HEK293 (cell line): ENCODE measurements at regions not wholly inside any gene's neighbourhood (a gene's known extent, or its start where the extent isn't known, plus 50 kb on each side); places are given as distances from the start of the nearest gene placed in this dataset.

Experiments
- CTCF ChIA-PET: fragments of 350-600 bp; formaldehyde crosslinking; extraction: SDS; loops from one replicate; lab custom pipeline; 2021; ENCODE audit warnings: antibody characterized with exemption; lab: Yijun Ruan, JAX
- POLR2A ChIA-PET: fragments of 300-600 bp; formaldehyde crosslinking; extraction: SDS; loops from one replicate; lab custom pipeline; 2020; ENCODE audit warnings: antibody characterized with exemption, inconsistent platforms; lab: Yijun Ruan, JAX
- H3K27ac ChIP-seq: fragments of 200-500 bp; sonication (Bioruptor generic); 2 replicates; pipeline ENCODE4 v1.5.1; 2014; ENCODE audit warnings: low read depth, low read length, control low read depth, inconsistent platforms; ENCODE audit errors: extremely low read depth
- H3K36me3 ChIP-seq, 2 experiments: fragments of 200-500 bp in 1 of 2; sonication (Bioruptor generic) in 1 of 2; 1 replicate in 1 of 2; 2 replicates in 1 of 2; pipeline ENCODE4 v1.5.1; 2014 to 2017; ENCODE audit warnings: inconsistent platforms in 2 of 2, low read length in 2 of 2; ENCODE audit not compliant: control insufficient read depth in 2 of 2, insufficient read depth in 1 of 2
- H3K4me1 ChIP-seq: fragments of 200-500 bp; sonication (Bioruptor generic); 2 replicates; pipeline ENCODE4 v1.5.1; 2014; ENCODE audit warnings: mild to moderate bottlenecking, low read length, inconsistent platforms; ENCODE audit not compliant: control insufficient read depth, insufficient read depth
- H3K4me3 ChIP-seq: 2 replicates; pipeline ENCODE4 v1.5.1; 2011; ENCODE audit warnings: low read depth, mild to moderate bottlenecking, control low read depth, low read length, moderate library complexity
- H3K9me3 ChIP-seq: fragments of 200-500 bp; sonication (Bioruptor generic); 2 replicates; pipeline ENCODE4 v1.5.1; 2014; ENCODE audit warnings: low read depth, low read length, inconsistent platforms; ENCODE audit not compliant: control insufficient read depth, insufficient read depth
- SP7 ChIP-seq: fragments of 450-650 bp; formaldehyde crosslinking; IDR thresholded peaks from 2 replicates; pipeline ENCODE4 v1.5.1; 2016; ENCODE audit warnings: missing biosample characterization, missing genetic modification characterization
- WT1 ChIP-seq: fragments of 450-650 bp; formaldehyde crosslinking; IDR thresholded peaks from 2 replicates; pipeline ENCODE4 v1.5.1; 2016; ENCODE audit warnings: missing biosample characterization, missing genetic modification characterization
- ZBTB10 ChIP-seq: fragments of 450-650 bp; formaldehyde crosslinking; IDR thresholded peaks from 2 replicates; pipeline ENCODE4 v1.5.1; 2016; ENCODE audit warnings: missing biosample characterization, missing genetic modification characterization
- ZBTB17 ChIP-seq: fragments of 450-650 bp; formaldehyde crosslinking; IDR thresholded peaks from 2 replicates; pipeline ENCODE4 v1.5.1; 2016; ENCODE audit warnings: missing biosample characterization, missing genetic modification characterization
- ZBTB20 ChIP-seq: fragments of 450-650 bp; formaldehyde crosslinking; IDR thresholded peaks from 2 replicates; pipeline ENCODE4 v1.5.1; 2016; ENCODE audit warnings: missing biosample characterization, missing genetic modification characterization
- ZFHX2 ChIP-seq: fragments of 450-650 bp; formaldehyde crosslinking; conservative IDR thresholded peaks from 2 replicates; pipeline ENCODE4 v1.5.1; 2016; ENCODE audit warnings: missing biosample characterization, missing genetic modification characterization
- ZNF112 ChIP-seq: fragments of 450-650 bp; formaldehyde crosslinking; IDR thresholded peaks from 2 replicates; pipeline ENCODE4 v1.5.0; 2017; ENCODE audit warnings: missing biosample characterization, missing genetic modification characterization
- ZNF114 ChIP-seq: fragments of 450-650 bp; formaldehyde crosslinking; IDR thresholded peaks from 2 replicates; pipeline ENCODE4 v1.5.0; 2017; ENCODE audit warnings: missing biosample characterization, missing genetic modification characterization
- ZNF140 ChIP-seq: fragments of 450-650 bp; formaldehyde crosslinking; IDR thresholded peaks from 2 replicates; pipeline ENCODE4 v1.5.1; 2016; ENCODE audit warnings: missing biosample characterization, missing genetic modification characterization
- ZNF175 ChIP-seq: fragments of 450-650 bp; formaldehyde crosslinking; IDR thresholded peaks from 2 replicates; pipeline ENCODE4 v1.5.1; 2016; ENCODE audit warnings: missing biosample characterization, missing genetic modification characterization
- ZNF248 ChIP-seq: fragments of 450-650 bp; formaldehyde crosslinking; IDR thresholded peaks from 2 replicates; pipeline ENCODE4 v1.5.1; 2017; ENCODE audit warnings: missing biosample characterization, missing genetic modification characterization
- ZNF26 ChIP-seq: fragments of 450-650 bp; formaldehyde crosslinking; IDR thresholded peaks from 2 replicates; pipeline ENCODE4 v1.5.1; 2016; ENCODE audit warnings: missing biosample characterization, missing genetic modification characterization
- ZNF37A ChIP-seq: fragments of 450-650 bp; IDR thresholded peaks from 2 replicates; pipeline ENCODE4 v1.5.1; 2018; ENCODE audit warnings: missing biosample characterization, missing genetic modification characterization
- ZNF391 ChIP-seq: fragments of 450-650 bp; formaldehyde crosslinking; IDR thresholded peaks from 2 replicates; pipeline ENCODE4 v1.5.1; 2016; ENCODE audit warnings: low read depth, missing biosample characterization, missing genetic modification characterization, borderline replicate concordance
- ZNF426 ChIP-seq: fragments of 450-650 bp; formaldehyde crosslinking; IDR thresholded peaks from 2 replicates; pipeline ENCODE4 v1.5.1; 2017; ENCODE audit warnings: missing biosample characterization, missing genetic modification characterization, mild to moderate bottlenecking, inconsistent platforms, moderate library complexity
- ZNF529 ChIP-seq: fragments of 450-650 bp; formaldehyde crosslinking; IDR thresholded peaks from 2 replicates; pipeline ENCODE4 v1.5.1; 2017; ENCODE audit warnings: missing genetic modification characterization, missing biosample characterization; ENCODE audit not compliant: insufficient replicate concordance
- ZNF645 ChIP-seq: fragments of 450-650 bp; formaldehyde crosslinking; IDR thresholded peaks from 2 replicates; pipeline ENCODE4; 2016; ENCODE audit warnings: missing biosample characterization, missing genetic modification characterization
- ZNF792 ChIP-seq: fragments of 450-650 bp; formaldehyde crosslinking; IDR thresholded peaks from 2 replicates; pipeline ENCODE4 v1.5.1; 2016; ENCODE audit warnings: missing biosample characterization, missing genetic modification characterization
- ZNF830 ChIP-seq: fragments of 450-650 bp; IDR thresholded peaks from 2 replicates; pipeline ENCODE4 v1.5.0; 2018; ENCODE audit warnings: missing biosample characterization, missing genetic modification characterization, low read depth, mild to moderate bottlenecking, moderate library complexity

GRCh38 chr10:21130108-21130507 is 233.0 kb upstream of the NEBL start:
- no peak overlapping the region for H3K4me3 ChIP-seq
- no peaks in the 10 kb centered on the region for H3K36me3 ChIP-seq
- no peak overlapping the region for H3K27ac ChIP-seq
- H3K4me1 ChIP-seq, result no peaks in the 10 kb centered on the region
- CTCF ChIA-PET, result no interaction called here
- no peak for TF ChIP-seq ZNF645
- TF ChIP-seq ZBTB20 (tag by site-specific recombination), result no peak
- no peak for TF ChIP-seq ZNF792 (tag by site-specific recombination)
- no peak for TF ChIP-seq ZBTB10
- TF ChIP-seq ZNF391 (tag by site-specific recombination), result no peak
- H3K9me3 ChIP-seq, result no peaks in the 10 kb centered on the region
- POLR2A ChIA-PET, result no interaction called here

GRCh38 chr10:21125471-21126228 is 228.5 kb upstream of the NEBL start:
- TF ChIP-seq WT1 (tag by site-specific recombination) (no peak), ZNF529 (tag by site-specific recombination) (no peak), ZFHX2 (tag by site-specific recombination) (no peak), ZBTB17 (tag by site-specific recombination) (no peak), ZNF140 (tag by site-specific recombination) (no peak), ZNF830 (tag by site-specific recombination) (no peak), SP7 (tag by site-specific recombination) (no peak), ZNF248 (no peak), ZNF112 (no peak), ZNF26 (tag by site-specific recombination) (no peak), ZNF37A (no peak), ZNF175 (no peak), ZNF114 (no peak), ZNF426 (tag by site-specific recombination) (no peak)
- Histone ChIP-seq H3K4me3 (no peak overlapping the region), H3K36me3 (no peaks in the 10 kb centered on the region), H3K27ac (no peak overlapping the region), H3K4me1 (no peaks in the 10 kb centered on the region), H3K9me3 (no peaks in the 10 kb centered on the region)
- CTCF ChIA-PET, result interaction anchor here (0.6 kb wide), 1 partner anchor 120 kb away, joined by 4 read pairs; no protein-coding TSS in a partner anchor
- POLR2A ChIA-PET, result no interaction called here
